ENCODE measurements at regions not wholly inside any gene's neighbourhood (a gene's known extent, or its start where the extent isn't known, plus 50 kb on each side); places are given as distances from the start of the nearest gene placed in this dataset.

- H3K4me1 ChIP-seq (ENCODE audit: insufficient read depth, low read length, poor library complexity, severe bottlenecking) = no peaks in the 10 kb centered on the region
- BruUV-seq (replicated peaks) = no TSS peak
- H3K4me2 ChIP-seq (ENCODE audit: low read length) = no peak overlapping the region
- H3K79me2 ChIP-seq (ENCODE audit: insufficient read depth, low read depth, low read length) = no peaks in the 10 kb centered on the region
- no peak for DNase-seq (ENCODE audit: low spot score)
- no peak overlapping the region for H3K4me3 ChIP-seq (ENCODE audit: low read depth, low read length, poor library complexity, severe bottlenecking)
- H2AFZ ChIP-seq (ENCODE audit: low read length) = no peak overlapping the region
- no peaks in the 10 kb centered on the region for H3K9me2 ChIP-seq (ENCODE audit: insufficient read depth, low read length)
- ChIA-PET CTCF (ENCODE audit: unreplicated experiment) (interaction anchor here (0.6 kb wide), 1 partner anchor 54 kb away, joined by 3 read pairs; no protein-coding TSS in a partner anchor), POLR2A (interaction anchor here (0.6 kb wide), 1 partner anchor 397 kb away, joined by 3 read pairs; no protein-coding TSS in a partner anchor)
- no peaks in the 10 kb centered on the region for H3K36me3 ChIP-seq (ENCODE audit: insufficient read depth, low read length)
- TF ChIP-seq EZH2phosphoT487 (IDR thresholded peaks at IDR 0.05; ENCODE audit: borderline replicate concordance, low read depth, low read length) = no peak
- TF ChIP-seq CTCF (conservative IDR thresholded peaks at IDR 0.05; ENCODE audit: low read length) = no peak
- H4K20me1 ChIP-seq (ENCODE audit: insufficient read depth, low read length) = no peaks in the 10 kb centered on the region
- no peaks in the 10 kb centered on the region for H3K9me3 ChIP-seq (ENCODE audit: low read length)
- no peak overlapping the region for H3K27ac ChIP-seq (ENCODE audit: low read depth, low read length, poor library complexity, severe bottlenecking)
- intact Hi-C loops (cut with micrococcal nuclease; ENCODE audit: unreplicated experiment) = no loop called here
Observed at GRCh38 chr1:187445066-187445465, 616.3 kb downstream of the PLA2G4A start.

DNA sequence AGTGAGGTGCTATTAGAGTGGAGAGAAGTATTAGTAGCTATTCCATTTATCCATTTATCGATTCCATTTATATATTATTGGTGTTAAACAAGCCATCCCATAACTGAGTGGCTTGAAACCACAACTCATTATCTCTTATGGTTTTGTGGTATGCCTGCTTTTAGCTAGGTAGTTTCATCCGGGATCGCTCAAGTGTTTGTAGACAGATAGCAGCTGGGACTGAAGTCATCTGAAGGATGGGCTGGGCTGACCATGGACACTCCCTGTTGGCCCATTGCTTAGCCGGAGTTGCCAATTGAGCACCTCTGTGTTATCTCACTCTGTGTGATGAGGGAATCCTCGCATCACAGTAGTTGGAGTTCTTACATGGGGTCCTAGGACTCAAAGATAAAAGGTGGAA lies 622.5 kb downstream of the PLA2G4A start:
- TF ChIP-seq CTCF (conservative IDR thresholded peaks at IDR 0.05; ENCODE audit: low read length) = no peak
- Histone ChIP-seq H3K9me2 (ENCODE audit: insufficient read depth, low read length) (no peaks in the 10 kb centered on the region), H3K9me3 (ENCODE audit: low read length) (no peaks in the 10 kb centered on the region), H3K36me3 (ENCODE audit: insufficient read depth, low read length) (no peaks in the 10 kb centered on the region), H3K4me2 (ENCODE audit: low read length) (no peak overlapping the region), H4K20me1 (ENCODE audit: insufficient read depth, low read length) (no peaks in the 10 kb centered on the region), H2AFZ (ENCODE audit: low read length) (no peak overlapping the region), H3K4me3 (ENCODE audit: low read depth, low read length, poor library complexity, severe bottlenecking) (no peak overlapping the region), H3K27ac (ENCODE audit: low read depth, low read length, poor library complexity, severe bottlenecking) (no peak overlapping the region), H3K4me1 (ENCODE audit: insufficient read depth, low read length, poor library complexity, severe bottlenecking) (no peaks in the 10 kb centered on the region), H3K79me2 (ENCODE audit: insufficient read depth, low read depth, low read length) (no peaks in the 10 kb centered on the region)
- intact Hi-C loops (cut with micrococcal nuclease; ENCODE audit: unreplicated experiment) = no loop called here
- BruUV-seq (replicated peaks) = no TSS peak
- no peak for DNase-seq (ENCODE audit: low spot score)
- ChIA-PET CTCF (ENCODE audit: unreplicated experiment) (no interaction called here), POLR2A (interaction anchor here (0.8 kb wide), 1 partner anchor 13 kb away, joined by 3 read pairs; no protein-coding TSS in a partner anchor)

DNA sequence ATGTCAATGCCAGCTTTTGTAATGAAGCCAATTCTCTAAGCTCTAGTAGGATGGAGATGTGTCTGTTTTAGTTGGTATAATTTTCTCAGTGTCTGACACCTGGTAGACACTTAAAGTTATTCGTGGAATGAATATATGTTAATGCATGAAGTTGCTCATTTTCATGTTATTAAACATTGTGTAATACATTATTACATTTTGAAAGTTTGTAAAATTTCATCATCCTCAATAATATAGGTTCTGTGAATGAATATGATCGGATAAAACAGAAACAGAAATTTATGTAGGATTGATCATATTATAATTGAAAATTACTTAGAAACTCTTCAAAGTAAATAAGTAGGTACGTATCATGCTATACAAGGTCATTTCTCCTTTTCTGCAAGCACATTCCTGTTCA lies 625.3 kb downstream of the PLA2G4A start:
- no peak for DNase-seq (ENCODE audit: low spot score)
- no TSS peak for BruUV-seq (replicated peaks)
- intact Hi-C loops (cut with micrococcal nuclease; ENCODE audit: unreplicated experiment) = no loop called here

More for the DNA sequence above, 625.3 kb downstream of the PLA2G4A start:
- H3K9me2 ChIP-seq (ENCODE audit: insufficient read depth, low read length) = no peaks in the 10 kb centered on the region
- TF ChIP-seq EZH2phosphoT487 (IDR thresholded peaks at IDR 0.05; ENCODE audit: borderline replicate concordance, low read depth, low read length) = no peak
- no peak for TF ChIP-seq CTCF (conservative IDR thresholded peaks at IDR 0.05; ENCODE audit: low read length)
- H3K9me3 ChIP-seq (ENCODE audit: low read length) = no peaks in the 10 kb centered on the region
- ChIA-PET CTCF (ENCODE audit: unreplicated experiment) (no interaction called here), POLR2A (no interaction called here)
- H4K20me1 ChIP-seq (ENCODE audit: insufficient read depth, low read length) = no peaks in the 10 kb centered on the region
- H3K4me1 ChIP-seq (ENCODE audit: insufficient read depth, low read length, poor library complexity, severe bottlenecking) = no peaks in the 10 kb centered on the region
- H3K27ac ChIP-seq (ENCODE audit: low read depth, low read length, poor library complexity, severe bottlenecking) = no peak overlapping the region
- no peak overlapping the region for H3K4me3 ChIP-seq (ENCODE audit: low read depth, low read length, poor library complexity, severe bottlenecking)
- H3K36me3 ChIP-seq (ENCODE audit: insufficient read depth, low read length) = no peaks in the 10 kb centered on the region
- H3K79me2 ChIP-seq (ENCODE audit: insufficient read depth, low read depth, low read length) = no peaks in the 10 kb centered on the region
- H3K4me2 ChIP-seq (ENCODE audit: low read length) = no peak overlapping the region
- no peak overlapping the region for H2AFZ ChIP-seq (ENCODE audit: low read length)

Measured in OCI-LY7 (cell line).